H9 (cell line): ENCODE measurements at regions not wholly inside any gene's neighbourhood (a gene's known extent, or its start where the extent isn't known, plus 50 kb on each side); places are given as distances from the start of the nearest gene placed in this dataset.

Experiments used
- DNase-seq: peaks from one replicate; pipeline ENCODE4 v3.0.0-alpha.2; 2017
- H2AFZ ChIP-seq: one replicate; pipeline ENCODE4 v1.6.1; 2013; ENCODE audit warnings: mild to moderate bottlenecking, low read length, control low read depth, moderate library complexity
- H2AK5ac ChIP-seq: 2 replicates; pipeline ENCODE4 v1.6.1; 2013; ENCODE audit warnings: low read length, control low read depth, mixed read lengths; ENCODE audit not compliant: insufficient read length
- H2BK120ac ChIP-seq: one replicate; pipeline ENCODE4 v1.6.1; 2013; ENCODE audit warnings: low read depth, mild to moderate bottlenecking, low read length, control low read depth, inconsistent platforms; ENCODE audit not compliant: poor library complexity, severe bottlenecking
- H2BK12ac ChIP-seq: 2 replicates; pipeline ENCODE4 v1.6.1; 2013; ENCODE audit warnings: low read length, control low read depth, mixed read lengths, low read depth; ENCODE audit not compliant: insufficient read length
- H2BK15ac ChIP-seq: 2 replicates; pipeline ENCODE4 v1.6.1; 2013; ENCODE audit warnings: low read depth, low read length, control low read depth
- H2BK20ac ChIP-seq: one replicate; pipeline ENCODE4 v1.6.1; 2013; ENCODE audit warnings: low read depth, mild to moderate bottlenecking, low read length, control low read depth, inconsistent platforms; ENCODE audit not compliant: poor library complexity, severe bottlenecking
- H2BK5ac ChIP-seq: 2 replicates; pipeline ENCODE4 v1.6.1; 2013; ENCODE audit warnings: low read length, control low read depth, mixed read lengths; ENCODE audit not compliant: insufficient read length
- H3K14ac ChIP-seq: 2 replicates; pipeline ENCODE4 v1.6.1; 2013; ENCODE audit warnings: low read length, control low read depth; ENCODE audit not compliant: insufficient read depth
- H3K18ac ChIP-seq: 2 replicates; pipeline ENCODE4 v1.6.1; 2013; ENCODE audit warnings: low read depth, mild to moderate bottlenecking, mixed read lengths, low read length, control low read depth; ENCODE audit not compliant: insufficient read length
- H3K23ac ChIP-seq: 2 replicates; pipeline ENCODE4 v1.6.1; 2013; ENCODE audit warnings: low read length, control low read depth, mixed read lengths, low read depth; ENCODE audit not compliant: insufficient read length
- H3K23me2 ChIP-seq: 2 replicates; pipeline ENCODE4 v1.6.1; 2013; ENCODE audit warnings: low read depth, mild to moderate bottlenecking, mixed read lengths, low read length, control low read depth; ENCODE audit not compliant: insufficient read length, poor library complexity, severe bottlenecking
- H3K27ac ChIP-seq: 2 replicates; pipeline ENCODE4 v1.5.1; 2013; ENCODE audit warnings: low read length, control low read depth, mixed read lengths, low read depth; ENCODE audit not compliant: insufficient read length
- H3K27me3 ChIP-seq: 2 replicates; pipeline ENCODE4 v1.6.1; 2013; ENCODE audit warnings: low read length, control low read depth, inconsistent platforms; ENCODE audit not compliant: insufficient read depth
- H3K4ac ChIP-seq: 2 replicates; pipeline ENCODE4 v1.6.1; 2013; ENCODE audit warnings: low read depth, mild to moderate bottlenecking, control low read depth, inconsistent platforms, low read length, moderate library complexity
- H3K4me1 ChIP-seq: 2 replicates; pipeline ENCODE4 v1.6.1; 2013; ENCODE audit warnings: low read length, control low read depth, inconsistent platforms; ENCODE audit not compliant: insufficient read depth
- H3K4me2 ChIP-seq: 2 replicates; pipeline ENCODE4 v1.6.1; 2013; ENCODE audit warnings: low read length, control low read depth, mixed read lengths; ENCODE audit not compliant: insufficient read length, insufficient read depth
- H3K56ac ChIP-seq: 2 replicates; pipeline ENCODE4 v1.6.1; 2013; ENCODE audit warnings: low read depth, mild to moderate bottlenecking, mixed read lengths, low read length, control low read depth; ENCODE audit not compliant: insufficient read length
- H3K79me1 ChIP-seq: 2 replicates; pipeline ENCODE4 v1.6.1; 2013; ENCODE audit warnings: low read depth, mild to moderate bottlenecking, moderate library complexity, low read length, control low read depth, inconsistent platforms; ENCODE audit not compliant: insufficient read depth, poor library complexity, severe bottlenecking
- H3K79me2 ChIP-seq: 2 replicates; pipeline ENCODE4 v1.6.1; 2013; ENCODE audit warnings: low read length, control low read depth, inconsistent platforms; ENCODE audit not compliant: insufficient read depth
- H3K9ac ChIP-seq: 2 replicates; pipeline ENCODE4 v1.6.1; 2013; ENCODE audit warnings: low read length, control low read depth, mixed read lengths; ENCODE audit not compliant: insufficient read length; ENCODE audit errors: extremely low read depth
- H3K9me3 ChIP-seq: one replicate; pipeline ENCODE4 v1.6.1; 2013; ENCODE audit warnings: low read depth, low read length, inconsistent platforms; ENCODE audit not compliant: control insufficient read depth
- H3T11ph ChIP-seq: one replicate; pipeline ENCODE4 v1.6.1; 2013; ENCODE audit warnings: mild to moderate bottlenecking, low read length, control low read depth, inconsistent platforms
- H4K20me1 ChIP-seq: one replicate; pipeline ENCODE4 v1.6.1; 2013; ENCODE audit not compliant: control insufficient read depth, insufficient read length, insufficient read depth
- H4K5ac ChIP-seq: 2 replicates; pipeline ENCODE4 v1.6.1; 2013; ENCODE audit warnings: low read depth, mild to moderate bottlenecking, mixed read lengths, low read length, control low read depth; ENCODE audit not compliant: insufficient read length
- H4K8ac ChIP-seq: replicated peaks from 2 replicates; pipeline ENCODE4 v1.6.1; 2013; ENCODE audit warnings: low read length, control low read depth, mixed read lengths, low read depth; ENCODE audit not compliant: insufficient read length
- H4K91ac ChIP-seq: 2 replicates; pipeline ENCODE4 v1.6.1; 2013; ENCODE audit warnings: low read depth, mild to moderate bottlenecking, moderate library complexity, mixed read lengths, low read length, control low read depth; ENCODE audit not compliant: insufficient read length
- H3K27ac Mint-ChIP-seq, 3 experiments: 2 replicates in 2 of 3; 3 replicates in 1 of 3; pipeline ENCODE4 v1.8.0; 2020 to 2021; ENCODE audit warnings: mixed read lengths in 3 of 3, mild to moderate bottlenecking in 1 of 3, moderate library complexity in 1 of 3
- H3K27me3 Mint-ChIP-seq: 2 replicates; pipeline ENCODE4 v1.8.0; 2021; ENCODE audit warnings: low read depth, mild to moderate bottlenecking, moderate library complexity, mixed read lengths
- H3K36me3 Mint-ChIP-seq, 3 experiments: 2 replicates in 2 of 3; 3 replicates in 1 of 3; pipeline ENCODE4 v1.8.0; 2020 to 2021; ENCODE audit warnings: low read depth in 3 of 3, mixed read lengths in 3 of 3; ENCODE audit not compliant: insufficient read depth in 1 of 3
- H3K4me1 Mint-ChIP-seq, 2 experiments: 2 replicates each; pipeline ENCODE4 v1.8.0; 2020; ENCODE audit warnings: mixed read lengths in 2 of 2
- H3K4me3 Mint-ChIP-seq, 2 experiments: 2 replicates in 1 of 2; 3 replicates in 1 of 2; pipeline ENCODE4 v1.8.0; 2020 to 2021; ENCODE audit warnings: mild to moderate bottlenecking in 2 of 2, mixed read lengths in 2 of 2, moderate library complexity in 1 of 2
- H3K9me3 Mint-ChIP-seq, 2 experiments: 2 replicates in 1 of 2; 3 replicates in 1 of 2; pipeline ENCODE4 v1.8.0; 2020; ENCODE audit warnings: mild to moderate bottlenecking in 2 of 2, mixed read lengths in 2 of 2, moderate library complexity in 1 of 2
- CTCF ChIP-seq: fragments of 200-600 bp; sonication (generic); conservative IDR thresholded peaks from 3 replicates; pipeline ENCODE4 v1.8.0; 2021; ENCODE audit warnings: antibody characterized with exemption, mild to moderate bottlenecking
- WGBS: extraction: QIAGEN DNeasy Blood & Tissue Kit; methylation state at CpG from one replicate; pipeline ENCODE4 v1.1.7; 2013; ENCODE audit warnings: missing lambda C conversion rate, low lambda C conversion rate, mixed read lengths; ENCODE audit not compliant: insufficient read length; ENCODE audit errors: extremely low coverage; 5-methylcytosine and 5-hydroxymethylcytosine counted together

DNA sequence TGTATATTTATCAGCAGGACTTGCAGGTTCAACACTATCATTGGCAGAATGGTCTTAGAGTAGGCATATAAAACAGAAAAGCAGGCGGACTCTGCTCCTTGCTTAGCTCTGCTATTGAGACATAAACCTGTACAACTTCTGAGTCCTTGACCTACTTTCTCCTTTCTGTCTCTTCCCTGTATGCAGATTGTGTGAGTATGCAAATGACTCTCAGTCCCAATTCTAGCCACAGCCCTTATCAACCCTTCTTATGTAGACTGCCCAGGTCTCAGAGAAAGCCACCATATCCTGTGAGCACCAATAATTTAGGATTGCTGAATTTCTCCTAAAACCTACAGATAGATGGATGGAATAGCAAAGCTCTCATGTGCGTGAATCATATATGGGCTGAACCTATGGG, 367.6 kb upstream of the DDI1 start:
- H3K4ac ChIP-seq, result no peak overlapping the region
- no peak overlapping the region for H3K4me2 ChIP-seq
- no peak overlapping the region for H3T11ph ChIP-seq
- H2BK120ac ChIP-seq, result no peak overlapping the region
- no peaks in the 10 kb centered on the region for H3K79me1 ChIP-seq
- no peaks in the 10 kb centered on the region for H3K9me3 ChIP-seq
- no peak for DNase-seq
- no peaks in the 10 kb centered on the region for H3K27me3 Mint-ChIP-seq
- H3K27ac ChIP-seq, result no peak overlapping the region
- no peak overlapping the region for H3K4me3 Mint-ChIP-seq
- no peak overlapping the region for H2AK5ac ChIP-seq
- no peaks in the 10 kb centered on the region for H3K4me1 Mint-ChIP-seq
- H3K9ac ChIP-seq, result no peak overlapping the region
- no peaks in the 10 kb centered on the region for H4K20me1 ChIP-seq
- no peak overlapping the region for H2BK15ac ChIP-seq
- no peak overlapping the region for H3K23ac ChIP-seq
- no peaks in the 10 kb centered on the region for H3K27me3 ChIP-seq
- no CpG with 5 or more reads among the region's 2 CpGs for WGBS
- no peak overlapping the region for H4K91ac ChIP-seq
- no peaks in the 10 kb centered on the region for H3K36me3 Mint-ChIP-seq
- H2BK5ac ChIP-seq, result no peak overlapping the region
- H3K27ac Mint-ChIP-seq, result no peak overlapping the region
- no peak overlapping the region for H2BK20ac ChIP-seq
- no peak overlapping the region for H4K5ac ChIP-seq
- H2BK12ac ChIP-seq, result no peak overlapping the region
- H3K18ac ChIP-seq, result no peak overlapping the region
- H4K8ac ChIP-seq, result no peak overlapping the region
- TF ChIP-seq CTCF, result no peak
- no peak overlapping the region for H3K14ac ChIP-seq
- no peak overlapping the region for H2AFZ ChIP-seq
- no peaks in the 10 kb centered on the region for H3K79me2 ChIP-seq
- H3K56ac ChIP-seq, result no peak overlapping the region
- H3K9me3 Mint-ChIP-seq, result no peaks in the 10 kb centered on the region
- H3K4me1 ChIP-seq, result no peaks in the 10 kb centered on the region
- no peaks in the 10 kb centered on the region for H3K23me2 ChIP-seq
